Keratinocyte (primary cell): ENCODE measurements at regions not wholly inside any gene's neighbourhood (a gene's known extent, or its start where the extent isn't known, plus 50 kb on each side); places are given as distances from the start of the nearest gene placed in this dataset.

Experiments used
- CTCF ChIP-seq, 3 experiments: IDR thresholded peaks in 1 of 3; conservative IDR thresholded peaks in 1 of 3; optimal IDR thresholded peaks in 1 of 3; 2 replicates in 2 of 3; 3 replicates in 1 of 3; pipeline versions ENCODE3 to v1.5.1; 2011; ENCODE audit warnings: low read length in 3 of 3, mild to moderate bottlenecking in 3 of 3, moderate library complexity in 2 of 3, control low read depth in 1 of 3, inconsistent platforms in 1 of 3; ENCODE audit not compliant: insufficient read depth in 2 of 3; ENCODE audit errors: extremely low read depth in 1 of 3
- EZH2 ChIP-seq: IDR thresholded peaks from one replicate; pipeline ENCODE4 v1.6.1; 2012; ENCODE audit warnings: inconsistent platforms, mild to moderate bottlenecking, low read length, moderate library complexity

GRCh38 chr2:175612280-175612679 is 389.8 kb downstream of the LNPK start:
- TF ChIP-seq CTCF (optimal IDR thresholded peaks at IDR 0.05 in 1 of 3, IDR thresholded peaks at IDR 0.05 in 1 of 3, conservative IDR thresholded peaks at IDR 0.05 in 1 of 3; ENCODE audit: extremely low read depth in 1 of 3, insufficient read depth in 2 of 3, low read length in 3 of 3) (no peak), EZH2 (no peak)
